Hepatic stellate cell (primary cell): ENCODE measurements at regions not wholly inside any gene's neighbourhood (a gene's known extent, or its start where the extent isn't known, plus 50 kb on each side); places are given as distances from the start of the nearest gene placed in this dataset.
"Not testable (repeated sequence)": the region's sequence is repeated elsewhere in the genome, so short reads cannot be mapped to it uniquely, and the experiment has no call there.

Source experiments
- DNase-seq: peaks from one replicate; pipeline ENCODE4 v3.0.0; 2011; ENCODE audit warnings: low spot score

DNA sequence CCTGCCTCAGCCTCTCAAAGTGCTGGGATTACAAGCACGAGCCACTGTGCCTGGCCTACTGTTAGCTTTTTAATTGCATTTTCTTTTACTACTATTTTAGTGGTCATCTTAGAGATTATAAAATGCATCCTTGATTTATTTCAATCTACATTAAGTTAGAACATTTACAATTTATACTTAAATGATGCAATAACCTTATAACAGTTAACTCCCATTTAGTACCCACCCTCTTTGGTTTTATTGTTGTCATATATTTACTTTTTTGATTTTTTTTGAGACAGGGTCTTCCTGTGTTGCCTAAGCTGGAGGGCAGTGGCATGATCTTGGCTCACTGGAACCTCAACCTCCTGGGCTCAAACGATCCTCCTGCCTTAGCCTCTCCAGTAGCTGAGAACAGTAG is 77.3 kb downstream of the PPCDC start:
- DNase-seq, result no peak

DNA sequence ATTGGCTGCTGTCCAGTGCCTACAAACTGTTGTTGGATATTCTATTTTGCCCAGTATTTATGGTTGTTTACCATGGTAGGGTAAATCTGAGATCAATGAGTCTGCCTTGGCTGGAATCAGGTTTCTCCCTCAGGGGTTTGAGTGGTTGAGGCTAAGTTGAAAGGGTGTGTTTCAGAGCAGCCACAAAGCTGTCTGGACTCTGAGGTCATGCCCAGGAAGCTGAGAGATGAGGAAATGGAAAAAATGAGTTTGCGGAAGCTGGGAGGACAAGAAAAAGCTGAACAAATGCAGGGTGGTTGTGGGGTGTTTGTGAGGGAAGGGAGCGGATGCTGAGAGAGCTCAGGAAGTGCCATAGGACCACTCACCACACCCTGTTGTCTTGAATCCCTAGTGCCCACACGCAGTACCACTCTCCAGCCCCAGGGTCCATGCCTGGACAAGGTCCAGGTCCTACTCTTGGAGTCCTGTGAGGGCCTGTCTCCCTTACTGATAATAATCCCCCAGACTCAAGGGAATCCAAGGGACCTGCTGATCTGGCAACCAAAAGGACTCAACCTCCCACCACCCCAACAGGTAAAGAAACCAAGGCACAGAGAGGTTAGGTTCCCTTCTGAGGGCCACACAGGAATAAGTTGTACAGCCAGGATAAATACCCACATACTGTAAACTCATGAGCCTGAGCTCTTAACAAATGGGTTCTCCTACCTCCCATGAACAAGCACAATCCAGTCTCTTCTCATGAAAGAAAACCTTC is 81.6 kb downstream of the PPCDC start:
- DNase-seq, result peak; percentile 62

DNA sequence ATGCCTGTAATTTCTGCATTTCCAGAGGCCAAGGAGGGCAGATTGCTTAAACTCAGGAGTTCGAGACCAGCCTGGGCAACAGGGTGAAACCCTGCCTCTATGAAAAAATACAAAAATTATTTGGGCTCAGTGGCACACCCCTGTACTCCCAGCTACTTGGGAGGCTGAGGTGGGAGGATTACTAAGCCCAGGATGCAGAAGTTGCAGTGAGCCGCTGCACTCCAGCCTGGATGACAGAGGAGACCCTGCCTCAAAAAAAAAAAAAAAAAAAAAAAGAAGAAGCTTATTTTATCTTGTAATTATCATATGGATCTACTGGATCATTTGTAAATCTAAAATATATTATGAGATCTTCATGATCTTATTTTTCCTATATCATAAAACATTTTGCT is 84.1 kb downstream of the PPCDC start:
- no peak for DNase-seq

DNA sequence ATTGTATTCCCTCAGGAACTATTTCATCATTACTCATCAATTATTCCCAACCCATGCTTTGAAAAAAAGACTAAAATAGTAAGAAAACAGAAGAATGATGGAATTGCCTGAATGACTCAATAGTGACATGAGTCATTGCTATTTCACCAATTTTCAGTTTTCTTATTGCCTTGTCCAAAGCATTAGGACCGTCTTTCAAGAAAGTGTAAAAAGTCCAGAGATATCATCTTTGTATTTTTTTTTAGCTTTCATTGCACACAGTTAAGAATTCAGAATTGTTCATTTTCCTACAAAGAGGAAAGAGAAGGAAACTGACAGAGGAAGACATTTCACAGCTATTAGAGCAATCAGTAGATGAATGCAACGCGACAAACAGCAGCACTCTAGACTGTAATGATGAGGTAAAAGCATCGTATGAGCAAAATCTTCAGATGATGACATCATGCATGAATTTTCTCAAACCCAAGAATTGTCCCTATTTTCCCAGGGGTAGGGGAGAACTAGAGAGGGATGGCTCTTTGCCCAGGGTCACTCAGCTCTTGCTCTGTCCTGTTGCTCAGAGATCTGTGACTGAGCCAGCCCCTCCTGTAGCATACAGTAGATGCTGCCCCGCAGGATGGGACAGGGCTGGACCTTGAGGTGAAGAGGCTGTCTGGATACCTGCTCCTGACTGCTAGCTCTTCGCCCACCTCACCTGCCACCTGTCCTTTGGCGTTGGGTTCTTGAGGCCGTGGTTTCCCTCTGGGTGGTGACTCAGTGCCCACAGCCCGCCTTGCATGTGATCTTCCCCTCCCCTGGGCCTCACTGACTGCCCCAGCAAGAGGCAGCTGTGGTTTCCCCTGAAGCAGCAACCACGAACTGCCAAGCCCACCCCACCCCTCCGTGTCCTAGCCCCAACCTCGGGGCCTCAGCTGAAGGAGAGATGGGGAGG is 84.8 kb downstream of the PPCDC start:
- DNase-seq, result peak; percentile 84

DNA sequence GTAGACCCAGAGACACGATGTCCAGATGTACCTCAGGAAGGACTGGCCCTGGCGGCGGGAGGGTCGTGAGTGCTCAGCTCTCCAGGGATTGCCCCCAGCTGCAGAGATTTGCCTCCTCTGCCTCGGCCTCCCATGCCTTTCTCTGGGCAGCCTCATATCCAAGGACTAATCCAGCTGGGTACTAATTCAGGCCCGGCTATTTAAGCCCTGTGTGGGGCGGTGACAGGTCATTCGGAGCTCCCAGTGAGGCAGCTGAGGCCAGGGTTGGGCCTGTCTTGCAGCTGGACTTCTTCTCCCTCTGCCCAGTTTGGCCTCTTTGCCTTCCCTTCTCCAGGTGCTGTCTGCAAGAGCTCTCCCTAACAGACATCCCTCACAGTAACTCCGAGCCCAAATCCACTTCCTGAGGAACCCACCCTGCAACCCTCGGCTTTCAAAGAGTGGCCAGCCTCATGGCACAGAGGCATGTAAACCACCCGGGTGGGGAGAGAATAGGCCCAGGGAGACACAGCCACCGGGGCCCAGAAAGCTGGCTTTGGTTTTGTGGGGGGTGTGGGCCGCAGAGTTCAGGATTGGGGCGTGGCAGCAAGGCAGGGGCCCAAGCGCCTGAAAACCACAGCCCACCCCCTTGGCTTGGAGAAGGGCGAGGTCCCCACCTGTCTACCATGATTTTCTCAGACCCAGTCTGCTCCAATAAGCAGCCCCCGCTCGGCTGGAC is 85.8 kb downstream of the PPCDC start:
- DNase-seq, result no peak

DNA sequence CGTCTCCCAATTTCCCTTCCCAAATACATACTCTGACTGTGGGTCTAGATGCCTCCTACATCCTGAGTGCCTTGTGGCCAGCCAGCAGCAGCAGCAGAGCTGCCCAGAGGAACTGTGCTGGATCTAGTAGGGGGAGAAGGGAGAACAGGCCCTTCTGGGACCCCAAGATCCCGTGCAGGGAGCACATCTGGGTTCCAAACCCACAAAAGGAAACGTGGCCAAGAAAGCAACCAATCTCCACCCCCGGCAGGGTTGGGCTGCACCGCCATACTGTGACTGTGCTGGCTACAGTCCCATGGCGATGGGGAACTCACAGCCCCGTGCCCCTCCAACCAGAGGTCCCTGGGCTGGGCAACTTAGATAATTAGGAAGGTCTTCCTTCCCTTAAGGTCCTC is 86.3 kb downstream of the PPCDC start:
- DNase-seq, result no peak

DNA sequence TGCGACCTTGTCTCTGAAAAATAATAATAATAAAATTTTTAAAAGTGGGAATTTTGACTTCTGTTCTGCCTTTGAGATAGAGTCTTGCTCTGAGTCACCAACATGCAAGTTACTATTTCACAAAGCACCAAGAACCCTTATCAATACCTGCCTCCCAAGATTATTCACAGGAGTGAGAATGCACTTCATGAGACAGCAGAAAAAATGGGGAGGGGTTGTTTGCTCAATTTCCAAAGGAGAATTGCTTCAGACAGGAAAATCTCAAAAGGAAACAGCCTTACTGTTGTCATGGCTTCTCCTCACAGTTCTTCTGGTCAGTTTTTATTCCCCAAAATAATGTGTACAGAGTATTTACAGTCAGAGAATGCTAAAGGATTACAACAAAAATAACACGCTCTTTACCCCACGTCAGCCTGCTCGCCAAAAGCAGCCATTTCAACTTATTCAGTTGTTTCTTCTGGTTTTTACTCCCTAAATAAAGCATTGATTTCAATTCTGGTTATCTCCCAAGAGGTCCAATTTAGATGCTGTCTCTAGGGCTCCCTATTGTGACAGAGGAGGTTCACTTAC is 89.0 kb downstream of the PPCDC start:
- DNase-seq, result no peak

DNA sequence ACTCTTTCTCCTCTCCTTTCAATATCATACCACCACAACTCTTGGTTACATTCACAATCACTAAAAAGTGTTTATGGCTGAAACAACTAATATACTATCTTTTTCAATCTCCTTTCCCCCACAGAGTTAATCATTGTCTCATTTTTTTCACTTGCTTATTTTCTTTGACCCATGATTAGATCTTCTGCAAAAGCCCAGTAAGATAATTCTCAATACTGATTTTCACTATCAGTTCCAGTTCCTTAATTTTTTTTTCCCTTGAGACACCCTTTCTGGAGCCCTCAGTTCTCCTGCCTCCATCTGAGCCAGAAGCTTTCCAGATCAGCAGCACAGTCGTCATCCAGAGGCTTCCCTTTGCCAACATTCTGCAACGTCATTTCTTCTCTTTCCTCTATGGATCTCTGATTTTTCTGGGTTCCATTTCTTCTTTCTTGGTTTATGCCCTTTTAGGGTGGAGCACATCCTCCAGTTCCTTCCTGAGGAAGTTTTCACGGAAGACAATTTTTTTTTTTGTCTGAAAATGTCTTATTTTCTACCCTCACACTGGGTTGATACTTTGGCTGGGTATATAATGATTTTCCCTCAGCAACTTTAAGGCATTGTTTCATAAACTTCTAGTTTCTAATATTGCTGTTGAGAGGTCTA is 88.7 kb upstream of the C15orf39 start:
- DNase-seq, result no peak

DNA sequence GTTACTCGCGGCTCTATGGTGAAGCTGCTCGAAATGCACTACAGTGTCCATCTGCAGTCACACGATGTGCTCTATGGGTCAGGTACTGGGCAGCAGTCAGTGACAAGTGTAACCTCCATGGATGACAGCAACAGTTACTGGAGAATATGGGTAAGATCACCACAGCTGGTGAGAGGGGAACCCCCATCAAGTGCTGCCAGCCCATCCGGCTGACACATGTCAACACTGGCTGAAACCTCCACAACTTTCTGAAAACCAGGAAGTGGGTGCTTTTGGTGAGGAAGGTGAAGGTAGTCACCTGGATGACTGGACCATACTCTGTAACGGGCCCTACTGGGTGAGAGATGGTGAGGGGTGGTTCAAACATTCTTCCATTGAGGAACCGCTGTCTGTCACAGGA is 87.4 kb upstream of the C15orf39 start:
- DNase-seq, result no peak

DNA sequence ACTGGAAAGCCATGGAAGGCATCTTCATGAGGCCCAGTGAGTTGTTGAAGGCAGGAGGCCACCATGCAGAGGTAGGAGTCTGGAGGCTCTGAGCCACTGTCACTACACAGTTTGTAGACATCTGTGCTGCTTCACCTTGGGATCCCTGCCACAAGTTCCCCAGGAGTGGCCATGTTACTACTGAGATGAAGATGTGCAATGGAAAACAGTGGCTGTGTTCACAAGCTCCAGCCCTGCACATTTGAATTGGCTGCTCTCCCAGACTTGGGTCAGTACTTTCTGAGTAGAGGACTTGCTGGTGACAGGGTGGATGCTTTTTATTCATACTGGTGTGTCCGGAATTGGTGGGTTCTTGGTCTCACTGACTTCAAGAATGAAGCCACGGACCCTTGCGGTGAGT is 86.9 kb upstream of the C15orf39 start:
- no peak for DNase-seq

DNA sequence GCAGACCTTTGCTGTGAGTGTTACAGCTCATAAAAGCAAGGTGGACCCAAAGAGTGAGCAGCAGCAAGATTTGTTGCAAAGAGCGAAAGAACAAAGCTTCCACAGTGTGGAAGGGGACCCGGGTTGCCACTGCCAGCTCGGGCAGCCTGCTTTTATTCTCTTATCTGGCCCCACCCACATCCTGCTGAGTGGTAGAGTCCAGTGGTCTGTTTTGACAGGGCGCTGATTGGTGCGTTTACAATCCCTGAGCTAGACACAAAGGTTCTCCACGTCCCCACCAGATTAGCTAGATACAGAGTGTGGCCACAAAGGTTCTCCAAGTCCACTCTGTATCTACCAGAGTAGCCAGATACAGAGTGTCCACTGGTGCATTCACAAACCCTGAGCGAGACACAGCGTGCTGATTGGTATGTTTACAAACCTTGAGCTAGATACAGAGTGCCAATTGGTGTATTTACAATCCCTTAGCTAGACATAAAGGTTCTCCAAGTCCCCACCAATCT is 86.2 kb upstream of the C15orf39 start:
- DNase-seq, result not testable (repeated sequence)

DNA sequence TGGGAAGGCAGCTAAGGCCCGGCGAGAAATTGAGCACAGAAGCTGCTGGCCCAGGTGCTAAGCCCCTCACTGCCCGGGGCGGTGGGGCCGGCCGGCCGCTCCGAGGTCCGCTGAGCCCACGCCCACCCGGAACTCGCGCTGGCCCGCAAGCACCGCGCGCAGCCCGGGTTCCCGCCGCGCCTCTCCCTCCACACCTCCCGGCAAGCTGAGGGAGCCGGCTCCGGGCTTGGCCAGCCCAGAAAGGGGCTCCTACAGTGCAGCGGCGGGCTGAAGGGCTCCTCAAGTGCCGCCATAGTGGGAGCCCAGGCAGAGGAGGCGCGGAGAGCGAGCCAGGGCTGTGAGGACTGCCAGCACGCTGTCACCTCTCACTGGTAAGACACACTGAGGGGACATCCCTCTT is 85.5 kb upstream of the C15orf39 start:
- DNase-seq, result not testable (repeated sequence)

DNA sequence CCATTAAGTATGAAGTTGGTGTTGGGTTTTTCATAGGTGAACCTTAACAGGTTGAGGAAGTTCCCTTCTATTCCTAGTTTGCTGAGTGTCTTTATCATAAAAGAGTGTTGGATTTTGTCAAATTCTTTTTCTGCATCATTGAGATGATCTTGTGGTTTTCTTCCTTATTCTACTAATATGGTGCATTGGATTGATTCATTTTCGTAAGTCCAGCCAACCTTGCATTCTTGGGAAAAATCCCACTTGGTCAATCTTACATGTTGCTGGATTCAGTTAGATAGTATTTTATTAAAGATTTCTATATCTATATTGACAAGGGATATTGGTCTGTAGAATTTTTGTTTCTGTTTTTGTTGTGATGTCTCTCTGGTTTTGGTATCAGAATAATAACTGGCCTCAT is 83.7 kb upstream of the C15orf39 start:
- DNase-seq, result no peak

DNA sequence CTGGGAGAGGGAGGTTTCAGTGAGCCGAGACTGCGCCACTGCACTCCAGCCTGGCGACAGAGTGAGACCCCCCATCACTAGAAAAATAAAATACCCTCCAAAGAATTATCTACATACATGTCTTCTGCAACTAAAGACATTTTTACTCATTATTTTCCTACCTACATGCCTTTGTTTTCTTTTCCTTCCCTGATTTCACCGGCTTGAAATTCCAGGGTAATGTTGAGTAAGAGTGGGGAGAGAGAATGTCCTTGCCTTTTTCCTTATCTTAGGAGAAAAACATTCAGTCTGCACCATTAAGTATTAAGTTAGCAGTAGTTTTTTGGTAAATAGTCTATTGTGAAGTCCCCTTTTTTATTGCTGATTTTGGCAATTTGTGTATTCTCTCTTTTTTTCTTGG is 82.4 kb upstream of the C15orf39 start:
- DNase-seq, result not testable (repeated sequence)

DNA sequence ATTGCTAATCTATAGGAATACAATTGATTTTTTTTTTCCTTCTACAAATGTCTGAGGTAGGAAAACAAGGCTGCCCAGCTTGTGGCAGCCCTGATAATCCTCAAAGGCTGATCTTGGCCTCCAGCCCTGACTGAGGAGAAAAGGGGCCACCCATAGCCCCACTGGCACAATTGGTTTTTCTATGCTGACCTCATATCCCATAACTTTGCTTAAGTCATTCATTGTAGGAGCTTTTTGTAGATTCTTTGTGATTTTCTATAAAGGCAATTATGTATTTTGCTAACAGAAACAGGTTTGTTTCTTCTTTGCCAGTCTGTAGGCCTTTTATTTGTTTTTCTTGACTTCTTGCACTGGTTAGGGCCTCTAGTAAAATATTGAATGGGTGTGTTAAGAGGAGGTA is 80.2 kb upstream of the C15orf39 start:
- DNase-seq, result no peak

DNA sequence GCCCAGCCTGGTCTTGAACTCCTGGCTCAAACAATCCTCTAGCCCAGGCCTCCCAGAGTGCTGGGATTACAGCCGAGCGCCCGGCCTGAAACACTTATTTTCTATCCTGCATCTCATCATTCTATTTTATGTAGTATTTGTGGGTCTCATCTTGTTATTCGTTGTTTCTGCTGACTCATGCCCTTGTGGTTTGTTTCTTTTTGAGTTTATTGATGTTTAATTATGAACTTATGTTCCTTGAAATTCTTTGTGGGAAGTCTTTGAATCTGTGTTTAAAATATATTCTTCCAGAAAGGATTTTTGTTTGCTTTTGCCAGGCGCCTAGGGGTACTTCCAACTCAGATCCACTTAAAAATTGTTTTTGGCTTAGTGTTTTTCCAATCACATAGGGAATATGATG is 78.3 kb upstream of the C15orf39 start:
- DNase-seq, result peak; percentile 63

DNA sequence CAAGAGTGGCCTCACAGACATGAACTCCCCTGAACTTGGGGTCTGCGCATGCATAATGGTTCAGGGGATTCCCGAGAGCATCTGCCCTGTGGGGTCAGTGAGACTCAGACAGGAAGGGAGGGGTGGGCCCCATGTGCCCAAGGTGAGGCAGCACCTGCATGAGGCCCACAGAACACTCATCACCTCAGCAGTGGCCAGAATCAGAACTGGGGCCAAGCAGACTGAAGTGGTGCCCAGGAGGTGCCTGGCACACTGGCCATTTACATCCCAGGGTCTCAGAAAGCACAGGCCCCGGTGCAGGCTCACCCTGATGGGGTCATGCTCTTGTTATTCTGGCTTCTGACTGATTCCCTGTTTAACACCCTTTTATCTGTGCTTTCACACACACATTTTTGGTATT is 77.4 kb upstream of the C15orf39 start:
- DNase-seq, result not testable (repeated sequence)

DNA sequence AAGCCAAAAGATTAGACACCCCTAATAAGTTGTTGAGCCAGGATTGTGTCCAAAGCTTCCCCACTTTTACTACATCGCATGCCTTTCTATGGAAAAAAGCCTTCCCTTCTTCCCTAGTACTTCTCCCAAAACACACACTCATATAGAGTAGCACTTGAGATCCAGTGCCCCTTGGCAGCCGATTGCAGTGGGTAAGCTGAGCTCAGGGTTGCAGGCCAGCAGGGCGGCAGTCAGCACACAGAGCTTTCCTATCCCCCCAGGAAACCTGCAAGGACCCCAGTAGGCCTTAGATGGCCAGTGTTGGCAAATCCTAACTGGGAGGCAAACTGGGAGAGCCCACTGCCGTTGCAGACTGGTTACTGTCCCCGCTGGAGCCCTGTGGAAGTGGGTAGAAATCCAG is 75.7 kb upstream of the C15orf39 start:
- DNase-seq, result no peak

DNA sequence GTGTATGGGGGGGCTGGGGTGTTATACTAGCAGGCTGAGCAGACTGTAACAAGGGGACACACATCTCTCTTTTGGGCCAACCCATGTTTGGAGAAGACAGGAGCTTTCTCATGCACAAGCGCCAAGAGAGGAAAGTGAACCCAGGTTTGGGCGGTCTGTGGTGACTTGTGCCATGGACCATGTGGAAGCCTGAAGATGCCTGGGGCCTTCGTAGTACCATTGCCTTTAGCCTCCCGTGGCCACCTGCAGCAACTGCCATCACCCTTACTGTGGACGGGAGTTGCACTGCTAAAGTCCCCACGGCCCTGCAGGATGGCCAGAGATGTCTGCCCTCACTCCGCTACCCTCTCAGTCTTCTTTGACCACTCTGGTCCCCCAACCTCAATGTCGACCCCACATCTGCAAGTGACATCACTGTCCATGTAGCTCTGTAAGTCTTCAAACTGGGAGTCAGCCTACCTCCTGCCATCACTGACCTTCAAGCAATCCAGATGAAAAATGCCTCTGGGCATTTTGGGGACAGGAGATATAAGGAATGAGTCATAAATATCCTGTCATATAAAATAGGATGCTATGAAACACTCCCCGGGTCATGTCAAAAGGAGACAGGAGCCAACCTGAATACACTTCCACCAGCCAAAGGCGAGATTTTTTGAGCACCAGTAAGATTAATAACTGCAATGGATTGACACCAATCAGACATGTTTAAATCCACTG is 74.7 kb upstream of the C15orf39 start:
- no peak for DNase-seq

DNA sequence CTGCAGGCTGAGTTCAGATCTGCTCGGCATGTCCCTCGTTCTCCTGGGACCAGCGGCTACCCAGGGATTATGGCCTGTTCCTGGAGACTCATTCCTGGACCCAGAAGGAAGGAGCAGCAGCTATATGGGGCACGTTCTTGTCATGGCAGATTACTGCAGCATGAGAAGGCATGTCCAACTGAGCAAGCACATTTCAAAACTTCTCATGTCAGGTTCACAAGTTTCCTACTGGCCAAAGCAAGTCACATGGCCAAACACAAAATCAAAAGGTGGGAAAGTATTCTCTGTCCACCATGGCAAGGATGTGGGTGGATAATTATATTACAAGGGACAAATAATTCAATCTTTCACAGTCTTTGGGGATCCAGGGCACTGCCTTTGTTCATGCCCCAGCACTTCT is 71.9 kb upstream of the C15orf39 start:
- DNase-seq, result no peak

DNA sequence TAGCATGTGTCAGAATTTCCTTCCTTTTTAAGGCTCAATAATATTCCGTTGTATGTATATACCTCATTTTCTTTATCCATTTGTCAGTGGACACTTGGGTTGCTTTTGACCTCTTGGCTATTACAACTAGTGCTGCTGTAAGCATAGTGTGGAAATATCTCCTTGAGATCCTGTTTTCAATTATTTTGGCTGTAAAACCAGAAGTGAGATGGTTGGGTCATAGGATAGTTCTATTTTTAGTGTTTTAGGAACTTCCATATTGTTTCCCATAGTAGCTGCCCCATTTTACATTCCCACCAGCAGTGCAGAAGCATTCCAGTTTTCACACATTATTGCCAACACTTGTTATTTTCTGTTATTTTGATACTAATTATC is 70.4 kb upstream of the C15orf39 start:
- DNase-seq, result no peak
